GM23338 (cell line): ENCODE measurements at regions not wholly inside any gene's neighbourhood (a gene's known extent, or its start where the extent isn't known, plus 50 kb on each side); places are given as distances from the start of the nearest gene placed in this dataset.

Experiments used
- ATAC-seq: fragments of 200-7000 bp; cut with Tn5 transposase; 3 replicates; pipeline ENCODE4 v1.9.1; 2020
- DNase-seq: peaks from one replicate; pipeline ENCODE4 v3.0.0-alpha.2; 2015; ENCODE audit warnings: low spot score
- H2AFZ ChIP-seq: fragments of 200-600 bp; sonication (generic); 2 replicates; pipeline ENCODE4 v1.8.0; 2016; ENCODE audit warnings: antibody characterized with exemption, mild to moderate bottlenecking, moderate library complexity
- H3F3A ChIP-seq: fragments of 200-600 bp; sonication (generic); replicated peaks from 2 replicates; pipeline ENCODE4 v1.8.0; 2017; ENCODE audit warnings: antibody characterized with exemption, mixed run types, low read depth
- H3K27ac ChIP-seq: fragments of 200-600 bp; sonication (generic); 2 replicates; pipeline ENCODE4 v1.6.1; 2016; ENCODE audit warnings: low read depth
- H3K27me3 ChIP-seq: fragments of 200-600 bp; sonication (generic); 2 replicates; pipeline ENCODE4 v1.8.0; 2016; ENCODE audit warnings: mild to moderate bottlenecking, mixed run types, moderate library complexity; ENCODE audit not compliant: insufficient read depth
- H3K36me3 ChIP-seq: fragments of 200-600 bp; sonication (generic); 2 replicates; pipeline ENCODE4 v1.8.0; 2016; ENCODE audit warnings: mild to moderate bottlenecking; ENCODE audit not compliant: insufficient read depth
- H3K4me1 ChIP-seq: fragments of 200-600 bp; sonication (generic); 2 replicates; pipeline ENCODE4 v1.8.0; 2016; ENCODE audit warnings: mild to moderate bottlenecking, moderate library complexity; ENCODE audit not compliant: insufficient read depth
- H3K4me2 ChIP-seq: fragments of 200-600 bp; sonication (generic); 2 replicates; pipeline ENCODE4 v1.7.1; 2017; ENCODE audit warnings: mixed run types
- H3K4me3 ChIP-seq: fragments of 200-600 bp; sonication (generic); 2 replicates; pipeline ENCODE4 v1.6.1; 2016; ENCODE audit warnings: mixed run types
- H3K79me2 ChIP-seq: fragments of 200-600 bp; sonication (generic); replicated peaks from 2 replicates; pipeline ENCODE4 v1.8.0; 2017; ENCODE audit warnings: mild to moderate bottlenecking; ENCODE audit not compliant: insufficient read depth
- H3K9me2 ChIP-seq: fragments of 200-600 bp; sonication (generic); 2 replicates; pipeline ENCODE4 v1.8.0; 2017; ENCODE audit not compliant: insufficient read depth
- H4K20me1 ChIP-seq: fragments of 200-600 bp; sonication (generic); replicated peaks from 2 replicates; pipeline ENCODE4 v1.8.0; 2017; ENCODE audit warnings: mild to moderate bottlenecking; ENCODE audit not compliant: insufficient read depth
- H3K27ac Mint-ChIP-seq: 2 replicates; pipeline ENCODE4 v1.8.0; 2020; ENCODE audit warnings: inconsistent platforms, mild to moderate bottlenecking, moderate library complexity, mixed read lengths
- H3K27me3 Mint-ChIP-seq: 3 replicates; pipeline ENCODE4 v1.8.0; 2022; ENCODE audit warnings: low read depth, mild to moderate bottlenecking, moderate library complexity, mixed read lengths, inconsistent platforms; ENCODE audit not compliant: insufficient read depth, poor library complexity
- H3K36me3 Mint-ChIP-seq: 3 replicates; pipeline ENCODE4 v1.8.0; 2021; ENCODE audit warnings: low read depth, mild to moderate bottlenecking, inconsistent platforms, moderate library complexity, mixed read lengths
- H3K4me1 Mint-ChIP-seq: 3 replicates; pipeline ENCODE4 v1.8.0; 2020; ENCODE audit warnings: mild to moderate bottlenecking, inconsistent platforms, mixed read lengths
- H3K4me3 Mint-ChIP-seq: 3 replicates; pipeline ENCODE4 v1.8.0; 2021; ENCODE audit warnings: moderate library complexity, mild to moderate bottlenecking, inconsistent platforms, mixed read lengths
- H3K9me3 Mint-ChIP-seq: 3 replicates; pipeline ENCODE4 v1.8.0; 2020; ENCODE audit warnings: moderate library complexity, mild to moderate bottlenecking, inconsistent platforms, mixed read lengths
- CREB1 ChIP-seq: fragments of 250-450 bp; sonication (Bioruptor Pico); IDR thresholded peaks from 2 replicates; pipeline ENCODE4 v1.5.0; 2020; ENCODE audit warnings: low read depth, mild to moderate bottlenecking, moderate library complexity
- EZH2 ChIP-seq: fragments of 200-600 bp; sonication (generic); IDR thresholded peaks from one replicate; pipeline ENCODE4 v1.8.0; 2017; ENCODE audit warnings: antibody characterized with exemption, mild to moderate bottlenecking, low read depth; ENCODE audit not compliant: unreplicated experiment
- NANOG ChIP-seq: IDR thresholded peaks from 2 replicates; pipeline ENCODE4 v1.6.1; 2016; ENCODE audit warnings: antibody characterized with exemption, borderline replicate concordance
- POLR2AphosphoS5 ChIP-seq: IDR thresholded peaks from 2 replicates; pipeline ENCODE4 v1.6.1; 2016; ENCODE audit warnings: antibody characterized with exemption, low read depth
- STAT1 ChIP-seq: IDR thresholded peaks from one replicate; pipeline ENCODE4 v1.6.1; 2016; ENCODE audit warnings: antibody characterized with exemption; ENCODE audit not compliant: unreplicated experiment
- ZNF114 ChIP-seq: fragments of 250-450 bp; sonication (Bioruptor Pico); IDR thresholded peaks from 2 replicates; pipeline ENCODE4 v1.5.0; 2020; ENCODE audit warnings: mild to moderate bottlenecking, moderate library complexity
- TF ChIP-seq, protein P1 (sequence below): IDR thresholded peaks from one replicate; pipeline ENCODE4 v1.6.1; 2018; ENCODE audit warnings: antibody characterized with exemption; ENCODE audit not compliant: unreplicated experiment
- TF ChIP-seq, protein P2 (sequence below): fragments of 250-450 bp; sonication (Bioruptor Pico); IDR thresholded peaks from 2 replicates; pipeline ENCODE4 v1.5.0; 2020; ENCODE audit warnings: mild to moderate bottlenecking, moderate library complexity
- TF ChIP-seq, protein P3 (sequence below), 2 experiments: fragments of 200-600 bp in 1 of 2; sonication (generic) in 1 of 2; conservative IDR thresholded peaks; 2 replicates each; pipeline versions ENCODE4 v1.5.1 to v1.6.1; 2016 to 2017; ENCODE audit warnings: antibody characterized with exemption in 2 of 2, low read depth in 2 of 2, mild to moderate bottlenecking in 2 of 2, moderate library complexity in 1 of 2
- TF ChIP-seq, protein P4 (sequence below): IDR thresholded peaks from 2 replicates; pipeline ENCODE4 v1.6.1; 2016; ENCODE audit warnings: antibody characterized with exemption

DNA sequence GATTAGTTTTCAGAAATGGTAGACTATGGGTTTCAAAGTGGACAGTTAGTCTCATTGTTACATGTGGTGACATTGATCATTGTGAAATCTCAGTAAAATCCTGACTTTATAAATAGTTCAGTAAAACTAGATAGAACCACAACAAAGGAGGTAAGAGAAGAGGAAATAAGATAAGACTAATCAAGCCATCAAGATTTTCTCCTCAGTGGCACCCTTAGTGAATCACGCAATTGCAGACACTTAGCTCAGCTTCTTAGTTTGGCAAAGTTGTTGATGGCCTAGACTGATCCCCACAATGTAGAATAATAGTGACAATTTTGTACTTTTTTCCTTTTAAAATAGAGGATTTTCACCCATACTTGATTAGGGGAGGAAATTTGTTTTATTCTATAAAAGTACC, 426.7 kb upstream of the ITGA1 start:
- Histone ChIP-seq H3K4me3 (no peak overlapping the region), H2AFZ (no peak overlapping the region), H3K4me1 (no peaks in the 10 kb centered on the region), H3K79me2 (no peaks in the 10 kb centered on the region), H3K27ac (no peak overlapping the region), H3K27me3 (no peaks in the 10 kb centered on the region), H3K4me2 (no peak overlapping the region), H3K9me2 (no peaks in the 10 kb centered on the region), H3F3A (no peaks in the 10 kb centered on the region), H3K36me3 (no peaks in the 10 kb centered on the region), H4K20me1 (no peaks in the 10 kb centered on the region)
- ATAC-seq (no peak), DNase-seq (no peak)
- no peaks in the 10 kb centered on the region for H3K9me3 Mint-ChIP-seq
- TF ChIP-seq, protein P1, sequence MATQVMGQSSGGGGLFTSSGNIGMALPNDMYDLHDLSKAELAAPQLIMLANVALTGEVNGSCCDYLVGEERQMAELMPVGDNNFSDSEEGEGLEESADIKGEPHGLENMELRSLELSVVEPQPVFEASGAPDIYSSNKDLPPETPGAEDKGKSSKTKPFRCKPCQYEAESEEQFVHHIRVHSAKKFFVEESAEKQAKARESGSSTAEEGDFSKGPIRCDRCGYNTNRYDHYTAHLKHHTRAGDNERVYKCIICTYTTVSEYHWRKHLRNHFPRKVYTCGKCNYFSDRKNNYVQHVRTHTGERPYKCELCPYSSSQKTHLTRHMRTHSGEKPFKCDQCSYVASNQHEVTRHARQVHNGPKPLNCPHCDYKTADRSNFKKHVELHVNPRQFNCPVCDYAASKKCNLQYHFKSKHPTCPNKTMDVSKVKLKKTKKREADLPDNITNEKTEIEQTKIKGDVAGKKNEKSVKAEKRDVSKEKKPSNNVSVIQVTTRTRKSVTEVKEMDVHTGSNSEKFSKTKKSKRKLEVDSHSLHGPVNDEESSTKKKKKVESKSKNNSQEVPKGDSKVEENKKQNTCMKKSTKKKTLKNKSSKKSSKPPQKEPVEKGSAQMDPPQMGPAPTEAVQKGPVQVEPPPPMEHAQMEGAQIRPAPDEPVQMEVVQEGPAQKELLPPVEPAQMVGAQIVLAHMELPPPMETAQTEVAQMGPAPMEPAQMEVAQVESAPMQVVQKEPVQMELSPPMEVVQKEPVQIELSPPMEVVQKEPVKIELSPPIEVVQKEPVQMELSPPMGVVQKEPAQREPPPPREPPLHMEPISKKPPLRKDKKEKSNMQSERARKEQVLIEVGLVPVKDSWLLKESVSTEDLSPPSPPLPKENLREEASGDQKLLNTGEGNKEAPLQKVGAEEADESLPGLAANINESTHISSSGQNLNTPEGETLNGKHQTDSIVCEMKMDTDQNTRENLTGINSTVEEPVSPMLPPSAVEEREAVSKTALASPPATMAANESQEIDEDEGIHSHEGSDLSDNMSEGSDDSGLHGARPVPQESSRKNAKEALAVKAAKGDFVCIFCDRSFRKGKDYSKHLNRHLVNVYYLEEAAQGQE = no peak
- TF ChIP-seq ZNF114 (CRISPR knock-in tag) (no peak), CREB1 (CRISPR knock-in tag) (no peak), POLR2AphosphoS5 (no peak), STAT1 (no peak), NANOG (no peak), EZH2 (no peak)
- TF ChIP-seq, protein P2, sequence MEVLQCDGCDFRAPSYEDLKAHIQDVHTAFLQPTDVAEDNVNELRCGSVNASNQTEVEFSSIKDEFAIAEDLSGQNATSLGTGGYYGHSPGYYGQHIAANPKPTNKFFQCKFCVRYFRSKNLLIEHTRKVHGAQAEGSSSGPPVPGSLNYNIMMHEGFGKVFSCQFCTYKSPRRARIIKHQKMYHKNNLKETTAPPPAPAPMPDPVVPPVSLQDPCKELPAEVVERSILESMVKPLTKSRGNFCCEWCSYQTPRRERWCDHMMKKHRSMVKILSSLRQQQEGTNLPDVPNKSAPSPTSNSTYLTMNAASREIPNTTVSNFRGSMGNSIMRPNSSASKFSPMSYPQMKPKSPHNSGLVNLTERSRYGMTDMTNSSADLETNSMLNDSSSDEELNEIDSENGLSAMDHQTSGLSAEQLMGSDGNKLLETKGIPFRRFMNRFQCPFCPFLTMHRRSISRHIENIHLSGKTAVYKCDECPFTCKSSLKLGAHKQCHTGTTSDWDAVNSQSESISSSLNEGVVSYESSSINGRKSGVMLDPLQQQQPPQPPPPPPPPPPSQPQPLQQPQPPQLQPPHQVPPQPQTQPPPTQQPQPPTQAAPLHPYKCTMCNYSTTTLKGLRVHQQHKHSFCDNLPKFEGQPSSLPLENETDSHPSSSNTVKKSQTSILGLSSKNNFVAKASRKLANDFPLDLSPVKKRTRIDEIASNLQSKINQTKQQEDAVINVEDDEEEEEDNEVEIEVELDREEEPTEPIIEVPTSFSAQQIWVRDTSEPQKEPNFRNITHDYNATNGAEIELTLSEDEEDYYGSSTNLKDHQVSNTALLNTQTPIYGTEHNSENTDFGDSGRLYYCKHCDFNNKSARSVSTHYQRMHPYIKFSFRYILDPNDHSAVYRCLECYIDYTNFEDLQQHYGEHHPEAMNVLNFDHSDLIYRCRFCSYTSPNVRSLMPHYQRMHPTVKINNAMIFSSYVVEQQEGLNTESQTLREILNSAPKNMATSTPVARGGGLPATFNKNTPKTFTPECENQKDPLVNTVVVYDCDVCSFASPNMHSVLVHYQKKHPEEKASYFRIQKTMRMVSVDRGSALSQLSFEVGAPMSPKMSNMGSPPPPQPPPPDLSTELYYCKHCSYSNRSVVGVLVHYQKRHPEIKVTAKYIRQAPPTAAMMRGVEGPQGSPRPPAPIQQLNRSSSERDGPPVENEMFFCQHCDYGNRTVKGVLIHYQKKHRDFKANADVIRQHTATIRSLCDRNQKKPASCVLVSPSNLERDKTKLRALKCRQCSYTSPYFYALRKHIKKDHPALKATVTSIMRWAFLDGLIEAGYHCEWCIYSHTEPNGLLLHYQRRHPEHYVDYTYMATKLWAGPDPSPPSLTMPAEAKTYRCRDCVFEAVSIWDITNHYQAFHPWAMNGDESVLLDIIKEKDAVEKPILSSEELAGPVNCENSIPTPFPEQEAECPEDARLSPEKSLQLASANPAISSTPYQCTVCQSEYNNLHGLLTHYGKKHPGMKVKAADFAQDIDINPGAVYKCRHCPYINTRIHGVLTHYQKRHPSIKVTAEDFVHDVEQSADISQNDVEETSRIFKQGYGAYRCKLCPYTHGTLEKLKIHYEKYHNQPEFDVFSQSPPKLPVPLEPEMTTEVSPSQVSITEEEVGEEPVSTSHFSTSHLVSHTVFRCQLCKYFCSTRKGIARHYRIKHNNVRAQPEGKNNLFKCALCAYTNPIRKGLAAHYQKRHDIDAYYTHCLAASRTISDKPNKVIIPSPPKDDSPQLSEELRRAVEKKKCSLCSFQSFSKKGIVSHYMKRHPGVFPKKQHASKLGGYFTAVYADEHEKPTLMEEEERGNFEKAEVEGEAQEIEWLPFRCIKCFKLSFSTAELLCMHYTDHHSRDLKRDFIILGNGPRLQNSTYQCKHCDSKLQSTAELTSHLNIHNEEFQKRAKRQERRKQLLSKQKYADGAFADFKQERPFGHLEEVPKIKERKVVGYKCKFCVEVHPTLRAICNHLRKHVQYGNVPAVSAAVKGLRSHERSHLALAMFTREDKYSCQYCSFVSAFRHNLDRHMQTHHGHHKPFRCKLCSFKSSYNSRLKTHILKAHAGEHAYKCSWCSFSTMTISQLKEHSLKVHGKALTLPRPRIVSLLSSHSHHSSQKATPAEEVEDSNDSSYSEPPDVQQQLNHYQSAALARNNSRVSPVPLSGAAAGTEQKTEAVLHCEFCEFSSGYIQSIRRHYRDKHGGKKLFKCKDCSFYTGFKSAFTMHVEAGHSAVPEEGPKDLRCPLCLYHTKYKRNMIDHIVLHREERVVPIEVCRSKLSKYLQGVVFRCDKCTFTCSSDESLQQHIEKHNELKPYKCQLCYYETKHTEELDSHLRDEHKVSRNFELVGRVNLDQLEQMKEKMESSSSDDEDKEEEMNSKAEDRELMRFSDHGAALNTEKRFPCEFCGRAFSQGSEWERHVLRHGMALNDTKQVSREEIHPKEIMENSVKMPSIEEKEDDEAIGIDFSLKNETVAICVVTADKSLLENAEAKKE (CRISPR knock-in tag) = no peak
- TF ChIP-seq, protein P3, sequence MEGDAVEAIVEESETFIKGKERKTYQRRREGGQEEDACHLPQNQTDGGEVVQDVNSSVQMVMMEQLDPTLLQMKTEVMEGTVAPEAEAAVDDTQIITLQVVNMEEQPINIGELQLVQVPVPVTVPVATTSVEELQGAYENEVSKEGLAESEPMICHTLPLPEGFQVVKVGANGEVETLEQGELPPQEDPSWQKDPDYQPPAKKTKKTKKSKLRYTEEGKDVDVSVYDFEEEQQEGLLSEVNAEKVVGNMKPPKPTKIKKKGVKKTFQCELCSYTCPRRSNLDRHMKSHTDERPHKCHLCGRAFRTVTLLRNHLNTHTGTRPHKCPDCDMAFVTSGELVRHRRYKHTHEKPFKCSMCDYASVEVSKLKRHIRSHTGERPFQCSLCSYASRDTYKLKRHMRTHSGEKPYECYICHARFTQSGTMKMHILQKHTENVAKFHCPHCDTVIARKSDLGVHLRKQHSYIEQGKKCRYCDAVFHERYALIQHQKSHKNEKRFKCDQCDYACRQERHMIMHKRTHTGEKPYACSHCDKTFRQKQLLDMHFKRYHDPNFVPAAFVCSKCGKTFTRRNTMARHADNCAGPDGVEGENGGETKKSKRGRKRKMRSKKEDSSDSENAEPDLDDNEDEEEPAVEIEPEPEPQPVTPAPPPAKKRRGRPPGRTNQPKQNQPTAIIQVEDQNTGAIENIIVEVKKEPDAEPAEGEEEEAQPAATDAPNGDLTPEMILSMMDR (conservative IDR thresholded peaks at IDR 0.05; ENCODE audit: low read depth in 2 of 2) = no peak
- TF ChIP-seq, protein P4, sequence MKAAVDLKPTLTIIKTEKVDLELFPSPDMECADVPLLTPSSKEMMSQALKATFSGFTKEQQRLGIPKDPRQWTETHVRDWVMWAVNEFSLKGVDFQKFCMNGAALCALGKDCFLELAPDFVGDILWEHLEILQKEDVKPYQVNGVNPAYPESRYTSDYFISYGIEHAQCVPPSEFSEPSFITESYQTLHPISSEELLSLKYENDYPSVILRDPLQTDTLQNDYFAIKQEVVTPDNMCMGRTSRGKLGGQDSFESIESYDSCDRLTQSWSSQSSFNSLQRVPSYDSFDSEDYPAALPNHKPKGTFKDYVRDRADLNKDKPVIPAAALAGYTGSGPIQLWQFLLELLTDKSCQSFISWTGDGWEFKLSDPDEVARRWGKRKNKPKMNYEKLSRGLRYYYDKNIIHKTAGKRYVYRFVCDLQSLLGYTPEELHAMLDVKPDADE = no peak
- H3K27me3 Mint-ChIP-seq = no peaks in the 10 kb centered on the region
- no peak overlapping the region for H3K27ac Mint-ChIP-seq
- no peaks in the 10 kb centered on the region for H3K36me3 Mint-ChIP-seq
- no peak overlapping the region for H3K4me3 Mint-ChIP-seq
- H3K4me1 Mint-ChIP-seq = no peaks in the 10 kb centered on the region
